GM12891 (cell line): ENCODE measurements at regions not wholly inside any gene's neighbourhood (a gene's known extent, or its start where the extent isn't known, plus 50 kb on each side); places are given as distances from the start of the nearest gene placed in this dataset.

Experiments used
- POLR2A ChIP-seq: IDR thresholded peaks from 2 replicates; pipeline ENCODE4 v1.6.1; 2011; ENCODE audit warnings: low read depth, low read length, control low read depth
- POLR2AphosphoS5 ChIP-seq: IDR thresholded peaks from 2 replicates; pipeline ENCODE4 v1.6.1; 2011; ENCODE audit warnings: low read depth, low read length, control low read depth
- SPI1 ChIP-seq: IDR thresholded peaks from 2 replicates; pipeline ENCODE4 v1.6.1; 2011; ENCODE audit warnings: low read depth, low read length, control low read depth
- TAF1 ChIP-seq: IDR thresholded peaks from 2 replicates; pipeline ENCODE4 v1.6.1; 2011; ENCODE audit warnings: low read depth, low read length, control low read depth

DNA sequence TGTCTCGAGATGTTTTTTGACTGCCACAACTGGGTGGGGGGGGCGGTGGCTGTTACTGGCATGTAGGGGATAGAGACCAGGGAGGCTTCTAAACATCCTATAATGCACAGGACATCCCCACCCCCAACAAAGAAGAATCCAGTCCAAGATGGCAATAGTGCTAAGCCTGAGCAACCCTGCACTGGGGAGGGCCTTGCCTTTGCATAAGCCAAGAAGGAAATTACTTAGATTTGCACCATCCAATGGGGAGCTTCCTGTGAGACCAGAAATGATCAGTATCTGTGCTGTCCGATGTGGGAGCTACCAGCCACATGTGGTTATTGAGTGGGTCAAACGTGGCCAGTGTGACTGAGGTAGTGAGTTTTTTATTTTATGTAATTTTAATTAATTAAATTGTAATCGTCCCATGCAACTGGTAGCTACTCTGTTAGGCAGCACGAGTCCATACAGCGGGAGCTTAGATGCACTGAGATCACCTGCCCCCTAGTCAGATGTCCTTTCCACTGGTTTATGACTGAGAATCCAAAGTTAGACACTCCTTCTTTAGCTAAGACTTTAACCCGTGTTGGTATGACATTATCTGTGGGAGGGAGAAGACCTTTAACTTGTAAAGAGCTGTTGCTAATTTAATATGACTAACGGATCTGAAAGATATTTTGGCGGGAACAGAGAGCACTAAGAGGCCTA lies 97.4 kb upstream of the NEDD9 start:
- TF ChIP-seq POLR2AphosphoS5, result no peak
- no peak for TF ChIP-seq TAF1
- no peak for TF ChIP-seq POLR2A
- no peak for TF ChIP-seq SPI1
